ENCODE measurements at regions not wholly inside any gene's neighbourhood (a gene's known extent, or its start where the extent isn't known, plus 50 kb on each side); places are given as distances from the start of the nearest gene placed in this dataset.

GRCh38 chr2:195559431-195559914 is 97.6 kb upstream of the SLC39A10 start:
- TF ChIP-seq EZH2 (IDR thresholded peaks at IDR 0.05; ENCODE audit: borderline replicate concordance, insufficient read depth, low read depth, low read length, poor library complexity, severe bottlenecking) (no peak), CTCF (IDR thresholded peaks at IDR 0.05) (no peak)

Data from B cell (primary cell).